Rectal smooth muscle tissue (tissue), 1 donor: ENCODE measurements at regions not wholly inside any gene's neighbourhood (a gene's known extent, or its start where the extent isn't known, plus 50 kb on each side); places are given as distances from the start of the nearest gene placed in this dataset.

ENCODE experiments used
- H3K27ac ChIP-seq: one replicate; pipeline ENCODE4 v1.7.0; 2013; ENCODE audit warnings: low read depth, low read length, inconsistent platforms
- H3K27me3 ChIP-seq: one replicate; pipeline ENCODE4 v1.7.0; 2013; ENCODE audit warnings: low read length; ENCODE audit not compliant: control insufficient read depth, insufficient read depth
- H3K36me3 ChIP-seq: one replicate; pipeline ENCODE4 v1.7.0; 2013; ENCODE audit warnings: low read length; ENCODE audit not compliant: control insufficient read depth, insufficient read depth
- H3K4me1 ChIP-seq: one replicate; pipeline ENCODE4 v1.7.0; 2013; ENCODE audit warnings: low read length; ENCODE audit not compliant: control insufficient read depth, insufficient read depth
- H3K4me3 ChIP-seq: one replicate; pipeline ENCODE4 v1.7.0; 2013; ENCODE audit warnings: low read length
- H3K9ac ChIP-seq: one replicate; pipeline ENCODE4 v1.7.0; 2013; ENCODE audit warnings: low read length

DNA sequence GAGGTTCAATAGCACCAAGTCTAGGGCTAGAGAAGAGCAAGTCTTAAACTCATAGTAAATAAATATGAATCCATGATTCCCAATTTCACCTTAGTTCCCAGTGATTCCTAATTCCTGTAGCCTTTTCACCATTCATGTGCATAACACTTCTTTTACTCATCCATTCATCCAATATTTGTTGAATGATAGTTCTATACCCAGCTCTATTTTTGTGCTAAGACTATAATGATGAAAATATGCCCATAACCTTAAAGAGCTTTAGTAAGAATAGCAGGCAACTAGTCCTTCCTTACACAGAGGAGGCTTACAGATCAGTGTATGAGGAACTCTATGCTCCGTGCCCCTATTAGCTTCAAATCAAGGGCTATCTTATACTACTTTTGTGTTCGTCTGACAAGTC is 280.2 kb upstream of the CHRM2 start:
- Histone ChIP-seq H3K9ac (no peak overlapping the region), H3K27me3 (no peaks in the 10 kb centered on the region), H3K27ac (no peak overlapping the region), H3K36me3 (no peaks in the 10 kb centered on the region), H3K4me3 (no peak overlapping the region), H3K4me1 (no peaks in the 10 kb centered on the region)

DNA sequence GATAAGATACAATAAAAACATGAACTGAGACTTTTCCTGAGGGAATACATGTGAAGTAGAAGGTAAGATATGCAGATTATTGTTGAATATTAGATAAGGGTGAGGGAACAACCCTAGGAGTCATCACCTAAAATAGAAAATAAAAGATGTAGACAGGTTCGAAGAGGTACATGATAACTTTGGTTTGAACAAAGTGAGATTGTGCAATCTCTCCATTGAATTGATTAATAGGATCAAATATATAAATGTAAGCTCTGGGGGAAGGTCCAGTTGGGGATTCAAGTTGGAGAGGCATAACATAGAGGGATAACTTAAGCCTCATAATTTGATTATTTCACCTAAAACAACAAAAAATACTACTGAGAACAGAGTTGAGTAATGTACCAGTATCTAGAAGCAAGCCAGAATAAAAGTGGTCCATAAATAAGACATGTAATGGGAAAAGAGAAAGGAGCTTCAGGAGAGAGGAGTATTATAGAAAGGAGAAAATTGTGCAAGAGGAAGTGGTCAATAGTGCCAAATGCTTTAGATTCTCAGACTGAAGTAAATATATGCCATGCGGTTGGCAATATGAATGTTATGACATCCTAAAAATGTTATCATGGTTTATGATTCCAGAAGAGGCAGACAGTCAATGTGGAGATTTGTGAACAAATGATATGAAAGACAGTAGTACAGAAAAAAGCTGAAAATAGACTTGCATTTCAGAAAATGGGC is 282.3 kb upstream of the CHRM2 start:
- no peak overlapping the region for H3K27ac ChIP-seq
- H3K4me3 ChIP-seq: no peak overlapping the region
- no peak overlapping the region for H3K9ac ChIP-seq
- H3K27me3 ChIP-seq: no peaks in the 10 kb centered on the region
- H3K36me3 ChIP-seq: no peaks in the 10 kb centered on the region
- no peaks in the 10 kb centered on the region for H3K4me1 ChIP-seq

DNA sequence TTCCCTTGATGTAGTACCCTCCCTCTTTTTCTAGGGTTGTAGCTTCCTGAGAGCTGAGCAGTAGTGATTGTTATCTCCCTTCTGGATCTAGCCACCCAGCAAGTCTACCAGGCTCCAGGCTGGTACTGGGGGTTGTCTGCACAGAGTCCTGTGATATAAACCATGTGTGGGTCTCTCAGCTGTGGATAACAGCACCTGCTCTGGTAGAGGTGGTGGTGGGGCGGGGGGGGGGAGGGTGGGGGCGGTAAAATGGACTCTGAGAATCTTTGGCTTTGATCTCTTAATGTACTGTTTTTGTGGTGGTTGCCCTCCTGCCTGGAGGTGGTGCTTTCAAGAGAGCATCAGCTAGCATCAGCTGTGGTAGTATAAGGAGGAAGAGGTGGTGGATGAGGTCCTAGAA is 302.0 kb upstream of the CHRM2 start:
- Histone ChIP-seq H3K36me3 (no peaks in the 10 kb centered on the region), H3K27ac (no peak overlapping the region), H3K9ac (no peak overlapping the region), H3K4me3 (no peak overlapping the region), H3K4me1 (no peaks in the 10 kb centered on the region), H3K27me3 (no peaks in the 10 kb centered on the region)

DNA sequence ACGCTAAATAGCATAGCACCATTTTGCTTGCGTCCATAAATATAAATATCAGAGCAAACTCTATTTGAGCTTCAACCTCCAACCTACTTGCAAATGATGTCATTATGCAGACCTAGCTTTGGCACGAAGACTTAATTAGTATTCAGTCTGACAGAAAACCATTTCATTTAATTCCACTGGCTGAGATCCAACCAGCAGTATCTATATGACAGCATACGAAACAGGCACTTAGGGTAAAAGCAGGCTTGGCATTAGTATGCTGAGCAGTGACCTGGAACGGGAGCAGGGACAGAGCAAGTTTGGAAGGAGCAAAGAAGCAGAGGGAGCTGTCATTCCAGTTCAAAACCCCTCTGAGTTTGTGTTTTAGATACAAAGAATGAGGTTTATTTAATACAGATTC is 312.5 kb upstream of the CHRM2 start:
- Histone ChIP-seq H3K36me3 (no peaks in the 10 kb centered on the region), H3K4me1 (no peaks in the 10 kb centered on the region), H3K9ac (no peak overlapping the region), H3K27me3 (no peaks in the 10 kb centered on the region), H3K27ac (no peak overlapping the region), H3K4me3 (no peak overlapping the region)

DNA sequence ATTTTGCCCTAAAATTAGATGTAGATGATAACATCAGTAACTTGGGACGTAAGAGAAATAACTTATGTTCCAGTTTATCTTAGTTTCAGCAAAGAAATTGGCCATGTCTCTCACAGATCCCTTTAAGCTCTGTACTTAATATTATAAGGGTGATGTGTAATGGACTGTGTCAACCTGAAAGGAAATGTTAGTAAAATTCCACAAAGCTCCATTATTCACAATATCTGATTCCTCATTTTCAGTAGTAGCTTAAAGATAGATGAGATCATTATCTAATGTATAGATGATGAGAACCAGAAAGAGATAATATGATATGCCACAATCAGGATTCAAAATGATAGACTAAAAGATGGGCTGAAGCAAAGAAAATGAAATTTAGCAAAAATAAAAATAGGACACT is 316.8 kb upstream of the CHRM2 start:
- no peak overlapping the region for H3K27ac ChIP-seq
- H3K36me3 ChIP-seq: no peaks in the 10 kb centered on the region
- H3K4me1 ChIP-seq: no peaks in the 10 kb centered on the region
- H3K9ac ChIP-seq: no peak overlapping the region
- no peak overlapping the region for H3K4me3 ChIP-seq
- no peaks in the 10 kb centered on the region for H3K27me3 ChIP-seq

DNA sequence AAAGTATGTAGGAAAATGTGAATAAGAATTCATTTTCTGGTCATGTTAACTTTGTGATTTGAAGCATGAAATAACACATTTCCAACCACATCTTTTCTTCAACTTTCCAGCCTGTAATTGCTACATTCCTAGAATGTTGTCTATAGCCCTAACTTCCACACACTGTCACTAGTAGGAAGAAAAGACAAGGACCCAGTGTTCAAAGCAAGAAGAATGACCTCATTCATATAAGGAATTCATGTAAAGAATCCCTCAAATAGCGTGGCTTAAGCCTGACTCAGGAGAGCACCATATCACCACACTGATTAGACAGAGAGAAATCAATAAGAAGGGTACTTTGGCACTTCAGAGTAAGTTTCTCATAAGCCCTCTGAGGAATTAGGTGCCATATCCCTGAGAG is 318.7 kb upstream of the CHRM2 start:
- Histone ChIP-seq H3K36me3 (no peaks in the 10 kb centered on the region), H3K4me1 (no peaks in the 10 kb centered on the region), H3K9ac (no peak overlapping the region), H3K27me3 (no peaks in the 10 kb centered on the region), H3K4me3 (no peak overlapping the region), H3K27ac (no peak overlapping the region)

DNA sequence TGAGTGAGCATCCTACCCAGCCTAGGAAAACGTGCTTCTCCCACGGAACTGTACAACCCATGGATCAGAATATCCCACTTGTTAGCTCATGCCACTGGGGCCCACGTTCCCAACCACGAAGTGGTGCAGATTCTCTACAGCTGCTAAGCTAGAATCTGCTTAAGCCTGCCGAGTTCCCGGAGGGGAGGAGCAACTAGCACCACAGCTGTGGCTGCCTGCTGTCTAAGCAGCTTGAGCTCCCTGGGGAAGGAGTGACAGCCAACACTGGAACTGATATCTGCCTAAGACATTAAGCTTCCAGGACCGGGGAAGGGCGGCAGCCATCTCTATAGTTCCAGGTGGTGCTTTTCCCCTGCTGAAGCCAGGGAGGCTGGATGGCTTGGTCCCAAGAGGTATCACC is 334.7 kb upstream of the CHRM2 start:
- Histone ChIP-seq H3K4me3 (no peak overlapping the region), H3K4me1 (no peaks in the 10 kb centered on the region), H3K27ac (no peak overlapping the region), H3K27me3 (no peaks in the 10 kb centered on the region), H3K36me3 (no peaks in the 10 kb centered on the region), H3K9ac (no peak overlapping the region)

DNA sequence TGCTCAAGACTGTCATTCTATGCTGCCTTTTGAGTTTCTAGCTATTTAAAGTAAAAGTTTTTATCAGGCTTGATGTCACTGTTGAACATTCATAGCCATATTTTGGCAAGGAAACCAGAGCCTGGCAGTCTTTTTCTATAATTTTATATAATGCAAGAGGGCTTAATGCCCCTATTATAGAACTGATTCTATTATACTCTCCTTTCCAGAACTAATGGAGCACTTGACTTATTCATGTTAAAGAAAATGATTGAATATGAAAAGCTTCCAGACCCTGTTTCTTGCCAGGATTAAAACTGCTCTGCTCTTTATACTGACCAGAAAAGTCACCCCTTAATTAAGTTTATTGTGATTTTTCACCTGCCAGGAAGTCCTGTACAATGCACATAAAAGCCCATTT is 337.6 kb upstream of the CHRM2 start:
- H3K27ac ChIP-seq: no peak overlapping the region
- H3K4me3 ChIP-seq: no peak overlapping the region
- no peak overlapping the region for H3K9ac ChIP-seq
- no peaks in the 10 kb centered on the region for H3K27me3 ChIP-seq
- H3K36me3 ChIP-seq: no peaks in the 10 kb centered on the region
- H3K4me1 ChIP-seq: peaks cover 6% of the 10 kb centered on the region

DNA sequence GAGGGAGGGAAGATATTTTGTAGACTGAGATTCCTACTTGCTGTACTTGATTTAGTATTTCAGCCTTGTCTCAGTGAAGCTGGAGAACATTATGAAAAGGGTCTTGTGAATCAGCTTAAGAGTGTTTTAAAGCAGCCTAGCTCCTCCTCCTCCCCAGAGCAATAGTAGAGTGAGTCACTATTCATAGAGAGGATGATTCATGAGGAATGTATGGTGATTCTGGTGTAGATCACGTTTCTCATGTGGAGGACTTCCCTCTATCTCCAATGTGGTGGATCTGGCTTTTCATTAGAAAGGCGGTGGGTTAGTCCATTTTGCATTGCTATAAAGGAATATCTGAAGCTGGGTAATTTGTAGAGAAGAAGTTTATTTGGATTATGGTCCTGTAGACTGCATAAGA is 340.1 kb upstream of the CHRM2 start:
- Histone ChIP-seq H3K27me3 (no peaks in the 10 kb centered on the region), H3K4me1 (peaks cover 6% of the 10 kb centered on the region), H3K4me3 (no peak overlapping the region), H3K9ac (no peak overlapping the region), H3K36me3 (no peaks in the 10 kb centered on the region), H3K27ac (no peak overlapping the region)

DNA sequence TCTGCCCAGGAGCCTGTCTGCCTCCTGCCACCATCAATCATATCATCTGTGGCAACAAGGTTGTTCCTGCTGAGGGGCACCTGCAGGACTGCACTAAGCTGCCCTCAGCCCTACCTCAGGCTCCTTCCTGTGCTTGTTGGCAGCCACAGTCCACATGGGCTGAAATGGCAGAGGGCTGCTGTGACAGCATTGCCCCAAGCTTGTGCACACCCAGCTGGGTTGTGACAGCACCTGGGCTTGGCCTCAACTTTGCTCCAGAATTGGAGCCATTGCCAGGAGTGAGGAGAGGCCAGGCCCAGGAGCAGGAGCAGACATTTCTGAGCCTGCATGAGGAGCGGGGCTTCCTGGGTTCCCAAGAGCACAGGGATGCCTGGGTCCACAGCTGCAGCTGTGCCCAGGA is 340.9 kb upstream of the CHRM2 start:
- Histone ChIP-seq H3K36me3 (no peaks in the 10 kb centered on the region), H3K27ac (no peak overlapping the region), H3K9ac (no peak overlapping the region), H3K27me3 (no peaks in the 10 kb centered on the region), H3K4me1 (peaks cover 6% of the 10 kb centered on the region), H3K4me3 (no peak overlapping the region)

DNA sequence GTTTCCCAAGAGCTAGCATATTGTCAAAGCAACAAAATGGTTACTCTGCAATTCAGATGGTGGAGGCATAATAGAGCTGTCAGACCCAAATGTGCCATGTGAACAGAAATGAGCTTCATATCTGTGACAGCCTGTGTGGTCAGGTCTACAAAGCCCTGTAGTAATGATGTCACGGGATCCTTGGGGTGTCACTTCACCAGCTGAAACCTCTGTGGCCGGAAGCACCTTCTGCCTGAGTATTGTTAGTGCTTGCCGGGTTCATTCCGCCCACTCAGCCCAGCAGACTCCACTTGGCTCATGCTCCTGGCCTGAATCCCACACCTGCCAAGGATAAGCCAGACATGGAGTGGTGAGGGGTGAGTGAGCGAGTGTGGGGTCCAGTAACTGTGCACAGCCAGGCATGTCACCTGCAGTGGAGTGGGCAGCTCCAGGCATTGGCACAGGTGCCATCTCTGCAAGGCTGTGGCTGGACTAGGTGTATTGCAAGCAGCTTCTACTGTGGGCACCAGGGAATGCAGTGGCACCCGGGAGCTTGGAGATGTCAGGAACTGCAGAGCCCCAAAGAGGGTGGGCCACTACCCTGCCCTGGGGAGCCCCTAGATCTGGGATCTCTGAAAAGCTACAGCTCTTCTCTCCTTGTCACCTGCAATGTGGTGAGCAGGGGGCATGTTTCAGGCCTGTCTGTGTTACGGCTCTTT is 341.9 kb upstream of the CHRM2 start:
- Histone ChIP-seq H3K27me3 (no peaks in the 10 kb centered on the region), H3K36me3 (no peaks in the 10 kb centered on the region), H3K4me3 (no peak overlapping the region), H3K9ac (no peak overlapping the region), H3K4me1 (peaks cover 6% of the 10 kb centered on the region), H3K27ac (no peak overlapping the region)

DNA sequence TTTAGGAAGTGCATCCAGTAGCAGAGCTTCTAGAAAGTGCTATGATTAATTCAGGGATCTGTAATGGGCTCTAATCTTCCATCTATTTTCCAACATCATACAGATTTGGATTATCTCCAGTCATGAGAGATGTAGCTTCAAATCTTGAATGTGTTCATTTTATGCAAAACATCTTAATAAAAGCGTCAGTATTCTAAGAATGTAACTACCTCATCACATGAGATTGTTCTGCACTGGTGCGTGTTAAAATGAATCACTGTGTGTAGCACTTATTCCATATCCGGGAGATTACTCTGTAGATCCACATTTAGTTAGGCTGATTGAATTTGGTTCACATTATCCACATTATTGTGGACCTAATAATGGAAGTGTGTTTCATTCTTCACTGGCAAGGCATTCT is 344.9 kb upstream of the CHRM2 start:
- Histone ChIP-seq H3K4me1 (peaks cover 6% of the 10 kb centered on the region), H3K36me3 (no peaks in the 10 kb centered on the region), H3K27me3 (no peaks in the 10 kb centered on the region), H3K4me3 (no peak overlapping the region), H3K9ac (no peak overlapping the region), H3K27ac (no peak overlapping the region)

DNA sequence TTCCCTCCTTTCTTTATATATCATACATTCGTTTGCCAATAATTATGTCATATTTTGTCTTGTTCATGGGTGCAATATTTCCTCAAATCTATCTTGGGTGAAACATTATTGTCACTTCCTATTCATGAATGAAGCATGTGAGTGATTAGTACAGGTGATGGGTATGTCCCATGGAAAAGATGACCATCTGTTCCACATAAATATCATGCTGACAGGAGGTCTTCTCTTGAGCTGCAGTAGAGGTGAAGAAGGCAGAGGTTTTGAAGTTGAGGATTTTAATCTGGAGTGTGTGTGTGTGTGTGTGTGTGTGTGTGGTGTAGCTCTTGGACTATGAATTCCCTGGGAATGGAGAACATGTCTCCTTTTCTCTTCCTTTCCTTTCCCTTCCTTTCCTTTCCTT is 350.5 kb upstream of the CHRM2 start:
- no peaks in the 10 kb centered on the region for H3K27me3 ChIP-seq
- H3K36me3 ChIP-seq: no peaks in the 10 kb centered on the region
- H3K4me1 ChIP-seq: no peaks in the 10 kb centered on the region
- no peak overlapping the region for H3K9ac ChIP-seq
- no peak overlapping the region for H3K4me3 ChIP-seq
- H3K27ac ChIP-seq: no peak overlapping the region
